ENCODE measurements at regions not wholly inside any gene's neighbourhood (a gene's known extent, or its start where the extent isn't known, plus 50 kb on each side); places are given as distances from the start of the nearest gene placed in this dataset.

- Histone ChIP-seq H3K4me3 (ENCODE audit: low read depth, low read length) (no peak overlapping the region), H3K9me3 (no peaks in the 10 kb centered on the region), H3K36me3 (no peaks in the 10 kb centered on the region), H3K27me3 (no peaks in the 10 kb centered on the region), H3K4me1 (no peaks in the 10 kb centered on the region)
- no peak for TF ChIP-seq CTCF (IDR thresholded peaks at IDR 0.05; ENCODE audit: low read depth, low read length)
- no peak for DNase-seq
These were observed 99.6 kb downstream of the ODF2L start for GRCh38 chr1:86296305-86297205.

GRCh38 chr1:86289746-86290145, 106.4 kb downstream of the ODF2L start:
- Histone ChIP-seq H3K36me3 (no peaks in the 10 kb centered on the region), H3K4me1 (no peaks in the 10 kb centered on the region), H3K9me3 (no peaks in the 10 kb centered on the region), H3K27me3 (no peaks in the 10 kb centered on the region), H3K4me3 (ENCODE audit: low read depth, low read length) (no peak overlapping the region)
- DNase-seq = no peak
- no peak for TF ChIP-seq CTCF (IDR thresholded peaks at IDR 0.05; ENCODE audit: low read depth, low read length)

GRCh38 chr1:86289161-86289560, 107.0 kb downstream of the ODF2L start:
- TF ChIP-seq CTCF (IDR thresholded peaks at IDR 0.05; ENCODE audit: low read depth, low read length) = no peak
- no peak overlapping the region for H3K4me3 ChIP-seq (ENCODE audit: low read depth, low read length)
- H3K4me1 ChIP-seq = no peaks in the 10 kb centered on the region
- no peak for DNase-seq
- H3K27me3 ChIP-seq = no peaks in the 10 kb centered on the region
- H3K36me3 ChIP-seq = no peaks in the 10 kb centered on the region
- no peaks in the 10 kb centered on the region for H3K9me3 ChIP-seq

GRCh38 chr1:86288586-86289147, 107.5 kb downstream of the ODF2L start:
- no peak for DNase-seq
- no peaks in the 10 kb centered on the region for H3K27me3 ChIP-seq
- H3K4me1 ChIP-seq = no peaks in the 10 kb centered on the region
- H3K4me3 ChIP-seq (ENCODE audit: low read depth, low read length) = no peak overlapping the region
- no peaks in the 10 kb centered on the region for H3K9me3 ChIP-seq
- H3K36me3 ChIP-seq = no peaks in the 10 kb centered on the region
- no peak for TF ChIP-seq CTCF (IDR thresholded peaks at IDR 0.05; ENCODE audit: low read depth, low read length)

GRCh38 chr1:86285796-86286195, 110.3 kb downstream of the ODF2L start:
- Histone ChIP-seq H3K4me1 (no peaks in the 10 kb centered on the region), H3K36me3 (no peaks in the 10 kb centered on the region), H3K9me3 (no peaks in the 10 kb centered on the region), H3K27me3 (no peaks in the 10 kb centered on the region), H3K4me3 (ENCODE audit: low read depth, low read length) (no peak overlapping the region)
- DNase-seq = no peak
- TF ChIP-seq CTCF (IDR thresholded peaks at IDR 0.05; ENCODE audit: low read depth, low read length) = no peak

GRCh38 chr1:86282611-86283010, 113.5 kb downstream of the ODF2L start:
- no peaks in the 10 kb centered on the region for H3K9me3 ChIP-seq
- H3K27me3 ChIP-seq = no peaks in the 10 kb centered on the region
- no peaks in the 10 kb centered on the region for H3K4me1 ChIP-seq
- no peak for TF ChIP-seq CTCF (IDR thresholded peaks at IDR 0.05; ENCODE audit: low read depth, low read length)
- H3K4me3 ChIP-seq (ENCODE audit: low read depth, low read length) = no peak overlapping the region
- no peak for DNase-seq
- H3K36me3 ChIP-seq = no peaks in the 10 kb centered on the region
